HG02943 (cell line): ENCODE measurements at regions not wholly inside any gene's neighbourhood (a gene's known extent, or its start where the extent isn't known, plus 50 kb on each side); places are given as distances from the start of the nearest gene placed in this dataset.
"Not testable (repeated sequence)": the region's sequence is repeated elsewhere in the genome, so short reads cannot be mapped to it uniquely, and the experiment has no call there.

Experiments
- ATAC-seq: cut with Tn5 transposase; IDR thresholded peaks from one replicate; pipeline ENCODE4 v1.9.1; 2021; ENCODE audit warnings: mild to moderate bottlenecking, low read depth, moderate library complexity; ENCODE audit not compliant: unreplicated experiment

GRCh38 chr18:46179306-46179705 is 75.1 kb downstream of the HAUS1 start:
- ATAC-seq, result no peak

GRCh38 chr18:46182633-46183358 is 78.6 kb downstream of the HAUS1 start:
- no peak for ATAC-seq

- ATAC-seq, result not testable (repeated sequence)
These were observed 80.1 kb downstream of the HAUS1 start for GRCh38 chr18:46184296-46184695.

- no peak for ATAC-seq
These were observed 80.5 kb downstream of the HAUS1 start for GRCh38 chr18:46184727-46185126.

GRCh38 chr18:46190667-46191066 is 86.5 kb downstream of the HAUS1 start:
- no peak for ATAC-seq

- no peak for ATAC-seq
These were observed 92.5 kb downstream of the HAUS1 start for GRCh38 chr18:46196627-46197243.

GRCh38 chr18:46199515-46200147 is 95.4 kb downstream of the HAUS1 start:
- no peak for ATAC-seq

- ATAC-seq, result not testable (repeated sequence)
These were observed 96.2 kb downstream of the HAUS1 start for GRCh38 chr18:46200178-46201055.

- no peak for ATAC-seq
These were observed 100.0 kb downstream of the HAUS1 start for GRCh38 chr18:46204143-46204542.

- ATAC-seq, result no peak
These were observed 103.8 kb downstream of the HAUS1 start for GRCh38 chr18:46207985-46208384.

GRCh38 chr18:46209161-46209560 is 105.0 kb downstream of the HAUS1 start:
- ATAC-seq, result no peak

- no peak for ATAC-seq
These were observed 107.6 kb downstream of the HAUS1 start for GRCh38 chr18:46211816-46212215.

GRCh38 chr18:46212398-46212797 is 108.2 kb downstream of the HAUS1 start:
- no peak for ATAC-seq

- no peak for ATAC-seq
These were observed 109.1 kb downstream of the HAUS1 start for GRCh38 chr18:46213295-46213694.

GRCh38 chr18:46214435-46214834 is 110.2 kb downstream of the HAUS1 start:
- no peak for ATAC-seq

GRCh38 chr18:46215902-46216723 is 111.9 kb downstream of the HAUS1 start:
- ATAC-seq, result no peak

- ATAC-seq, result no peak
These were observed 115.9 kb downstream of the HAUS1 start for GRCh38 chr18:46220116-46220515.

GRCh38 chr18:46222093-46222492 is 117.9 kb downstream of the HAUS1 start:
- ATAC-seq, result no peak

- ATAC-seq, result no peak
These were observed 118.7 kb downstream of the HAUS1 start for GRCh38 chr18:46222710-46223360.
